Spinal cord (tissue), 9 donors: ENCODE measurements at regions not wholly inside any gene's neighbourhood (a gene's known extent, or its start where the extent isn't known, plus 50 kb on each side); places are given as distances from the start of the nearest gene placed in this dataset.
A peak's percentile ranks its signal among the peaks of the same experiment; 100 is the strongest.

ENCODE experiments used
- DNase-seq, 6 donors: peaks; one replicate each; pipeline versions ENCODE4 v3.0.0 to v3.0.0-alpha.2; 2013 to 2015; ENCODE audit warnings: low spot score in 6 of 6, low read depth in 4 of 6
- H3K27ac ChIP-seq: one replicate; pipeline ENCODE4 v1.5.1; 2013; ENCODE audit warnings: low read depth, low read length, control low read depth
- H3K27me3 ChIP-seq: one replicate; pipeline ENCODE4 v1.6.1; 2013; ENCODE audit warnings: low read length; ENCODE audit not compliant: control insufficient read depth, insufficient read depth
- H3K36me3 ChIP-seq: one replicate; pipeline ENCODE4 v1.6.1; 2013; ENCODE audit warnings: low read length; ENCODE audit not compliant: control insufficient read depth, insufficient read depth
- H3K4me1 ChIP-seq: one replicate; pipeline ENCODE4 v1.6.1; 2013; ENCODE audit warnings: low read length; ENCODE audit not compliant: control insufficient read depth, insufficient read depth
- H3K4me3 ChIP-seq: one replicate; pipeline ENCODE4 v1.5.1; 2013; ENCODE audit warnings: low read depth, low read length, control low read depth
- H3K9me3 ChIP-seq: one replicate; pipeline ENCODE4 v1.6.1; 2013; ENCODE audit warnings: low read length; ENCODE audit not compliant: control insufficient read depth, insufficient read depth
- whole genome bisulfite sequencing: methylation state at CpG from one replicate; pipeline ENCODE4 v1.1.5; 2013; ENCODE audit warnings: missing lambda C conversion rate; ENCODE audit not compliant: insufficient coverage; 5-methylcytosine and 5-hydroxymethylcytosine counted together
- donor health status: healthy.

DNA sequence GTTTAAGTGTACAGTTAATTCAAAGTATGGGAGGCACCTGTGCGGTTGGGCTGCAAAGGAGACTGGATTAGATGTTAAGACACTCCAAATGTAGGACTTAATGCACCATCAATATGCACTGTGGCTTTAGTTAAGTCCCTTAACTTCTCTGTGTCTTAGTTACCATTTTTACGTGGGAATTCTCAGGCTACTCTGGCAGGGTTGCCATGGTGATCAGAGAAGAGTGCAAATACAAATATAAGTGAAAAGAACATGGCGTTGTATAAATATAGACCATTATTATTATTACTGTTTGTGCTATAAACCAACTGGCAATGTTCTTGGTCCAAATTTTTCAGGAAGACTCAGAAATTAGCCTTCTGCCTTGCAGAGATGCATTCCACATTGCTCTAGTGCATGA is 595.6 kb downstream of the NPHP4 start:
- no peak overlapping the region for H3K27ac ChIP-seq
- no peaks in the 10 kb centered on the region for H3K4me1 ChIP-seq
- WGBS = no CpG with 5 or more reads among the region's 3 CpGs
- no peak overlapping the region for H3K4me3 ChIP-seq
- no peaks in the 10 kb centered on the region for H3K9me3 ChIP-seq
- DNase-seq = peak in 2 of 6 donors; percentile 20 to 68
- H3K36me3 ChIP-seq = no peaks in the 10 kb centered on the region
- no peaks in the 10 kb centered on the region for H3K27me3 ChIP-seq

DNA sequence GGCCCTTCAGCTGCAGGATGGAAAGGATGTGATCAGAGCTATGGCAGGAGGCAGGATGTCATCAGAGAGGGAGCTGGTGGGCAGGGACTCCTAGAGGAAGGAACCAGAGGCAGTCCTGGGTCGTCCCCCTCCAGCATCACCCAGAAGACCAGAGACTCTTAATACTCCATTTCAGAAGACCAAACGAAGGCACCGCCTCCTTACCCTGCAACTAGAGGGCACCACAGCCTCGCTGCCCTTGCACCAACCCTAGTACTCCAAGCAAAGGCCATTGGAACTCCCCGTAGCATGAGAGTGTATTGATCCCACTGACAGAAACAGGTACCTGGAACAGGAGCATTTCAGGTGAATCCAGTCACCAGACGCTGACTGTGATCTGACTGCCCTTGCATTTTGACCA is 598.1 kb downstream of the NPHP4 start:
- H3K4me3 ChIP-seq = no peak overlapping the region
- no peak overlapping the region for H3K27ac ChIP-seq
- 77% methylated on average over 6 of the region's 6 CpGs for WGBS
- H3K36me3 ChIP-seq = no peaks in the 10 kb centered on the region
- H3K9me3 ChIP-seq = no peaks in the 10 kb centered on the region
- no peaks in the 10 kb centered on the region for H3K27me3 ChIP-seq
- peaks cover 4% of the 10 kb centered on the region for H3K4me1 ChIP-seq
- no peak for DNase-seq

DNA sequence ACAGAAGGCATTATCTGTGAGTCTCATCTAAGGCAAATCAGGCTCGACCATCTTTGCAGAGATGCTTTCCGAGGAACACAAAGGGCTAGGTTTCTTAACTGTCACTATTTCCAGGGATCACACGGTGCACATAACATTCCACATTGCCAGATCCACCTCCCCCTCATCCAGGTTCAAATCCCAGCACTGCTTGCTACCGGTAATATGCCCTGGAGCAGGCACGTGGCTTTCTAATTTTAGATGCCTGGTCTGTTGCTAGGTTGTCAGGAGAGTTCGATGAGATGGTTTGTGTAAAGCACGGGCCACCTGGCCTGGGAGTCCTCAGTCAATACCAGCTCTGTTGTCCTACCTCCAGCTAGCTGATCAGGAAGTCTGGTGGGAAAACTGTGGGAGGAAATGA is 598.6 kb downstream of the NPHP4 start:
- Histone ChIP-seq H3K4me3 (no peak overlapping the region), H3K27ac (no peak overlapping the region), H3K36me3 (no peaks in the 10 kb centered on the region), H3K9me3 (no peaks in the 10 kb centered on the region), H3K27me3 (no peaks in the 10 kb centered on the region), H3K4me1 (peaks cover 5% of the 10 kb centered on the region)
- DNase-seq = no peak
- 64% methylated on average over 6 of the region's 7 CpGs for WGBS

DNA sequence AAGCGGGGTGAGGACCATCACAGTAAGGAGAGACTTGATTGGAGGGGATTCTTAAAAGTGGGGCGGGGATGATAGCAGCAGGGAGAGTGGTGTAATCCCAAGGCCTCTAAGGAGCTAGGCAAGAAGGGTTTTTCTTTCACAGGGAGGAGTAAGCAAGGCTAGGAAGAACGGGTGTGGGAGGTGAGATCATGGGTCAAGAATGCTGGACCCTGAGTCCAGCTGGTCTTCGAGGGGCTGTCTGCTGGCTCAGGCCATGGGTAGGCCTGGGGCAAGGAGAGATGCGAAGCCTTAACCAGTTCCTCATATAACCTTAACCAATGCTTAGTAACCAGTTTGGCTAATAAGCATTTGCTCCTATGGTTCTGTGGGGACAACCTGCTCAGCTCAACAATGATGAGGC is 599.1 kb downstream of the NPHP4 start:
- no peaks in the 10 kb centered on the region for H3K9me3 ChIP-seq
- no peak overlapping the region for H3K27ac ChIP-seq
- H3K36me3 ChIP-seq = no peaks in the 10 kb centered on the region
- no peak for DNase-seq
- no peak overlapping the region for H3K4me3 ChIP-seq
- no peaks in the 10 kb centered on the region for H3K27me3 ChIP-seq
- H3K4me1 ChIP-seq = peaks cover 5% of the 10 kb centered on the region
- WGBS = 81% methylated on average over 3 of the region's 5 CpGs

- no peaks in the 10 kb centered on the region for H3K36me3 ChIP-seq
- no peak for DNase-seq
- H3K4me1 ChIP-seq = peaks cover 5% of the 10 kb centered on the region
- H3K27me3 ChIP-seq = no peaks in the 10 kb centered on the region
- no peak overlapping the region for H3K4me3 ChIP-seq
- no peak overlapping the region for H3K27ac ChIP-seq
- H3K9me3 ChIP-seq = no peaks in the 10 kb centered on the region
- 89% methylated on average over 9 of the region's 12 CpGs for WGBS
Observed at GRCh38 chr1:5391725-5392124, 600.5 kb downstream of the NPHP4 start.

DNA sequence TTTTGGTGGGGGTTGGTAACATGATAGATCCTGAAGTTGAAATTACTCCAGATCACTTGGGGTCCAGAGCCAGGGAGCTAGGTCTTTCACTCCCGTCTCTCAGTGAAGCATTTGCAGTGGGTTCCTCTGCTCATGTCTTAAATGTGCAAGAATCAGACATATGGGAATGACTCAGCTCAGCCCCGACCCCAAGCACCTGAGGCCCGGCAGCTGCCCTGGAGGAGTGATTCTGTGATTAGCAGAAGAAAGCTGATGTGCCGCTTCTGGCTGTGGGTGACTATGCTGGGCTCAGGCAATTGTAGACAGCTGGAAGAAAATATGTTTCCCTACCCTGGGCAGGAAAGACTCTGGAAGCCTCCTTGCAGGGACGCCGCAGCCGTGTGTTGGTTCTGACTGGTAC is 601.7 kb downstream of the NPHP4 start:
- 44% methylated on average over 3 of the region's 7 CpGs for WGBS
- no peak overlapping the region for H3K27ac ChIP-seq
- peak in 1 of 6 donors; percentile 33 for DNase-seq
- no peaks in the 10 kb centered on the region for H3K27me3 ChIP-seq
- H3K4me3 ChIP-seq = no peak overlapping the region
- H3K4me1 ChIP-seq = peaks cover 14% of the 10 kb centered on the region
- no peaks in the 10 kb centered on the region for H3K9me3 ChIP-seq
- no peaks in the 10 kb centered on the region for H3K36me3 ChIP-seq

DNA sequence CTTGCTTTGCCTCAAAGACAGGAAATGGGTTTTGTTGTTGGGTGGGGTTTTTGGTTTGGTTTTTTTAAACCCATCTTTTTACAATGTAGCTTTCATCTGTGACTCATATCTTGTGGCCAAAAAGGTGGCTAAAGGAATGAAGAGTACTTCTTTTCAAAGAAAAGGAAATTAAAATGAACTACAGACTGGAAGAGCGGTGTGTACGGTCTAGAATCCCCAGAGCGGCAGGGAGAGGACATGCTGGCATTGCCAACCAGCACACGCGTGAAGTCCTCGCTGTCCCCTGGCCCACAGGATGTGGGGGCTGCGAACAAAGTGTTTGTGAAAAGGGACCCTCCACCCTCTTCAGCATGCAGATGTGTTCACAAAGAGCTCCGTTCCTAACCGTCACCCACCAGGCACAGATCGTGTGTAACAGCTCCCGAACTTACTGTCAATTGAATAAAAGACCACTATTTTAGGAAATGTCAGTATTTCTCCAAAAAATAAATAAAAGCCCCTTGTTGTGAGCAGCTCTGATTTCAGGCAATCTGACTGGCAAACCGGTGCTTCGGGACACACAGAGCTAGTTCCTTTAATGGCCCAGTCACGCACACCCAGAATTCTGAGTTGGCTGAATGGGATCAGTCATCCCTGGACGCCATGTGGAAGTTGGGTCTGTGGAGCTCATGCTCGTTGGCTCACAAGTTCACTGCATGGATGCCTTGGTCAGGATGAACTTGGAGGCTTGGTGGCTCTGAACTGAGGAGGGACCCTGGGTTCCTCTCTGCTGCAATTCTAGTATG is 602.9 kb downstream of the NPHP4 start:
- H3K4me3 ChIP-seq = no peak overlapping the region
- no peak for DNase-seq
- no peaks in the 10 kb centered on the region for H3K36me3 ChIP-seq
- WGBS = 69% methylated on average over 10 of the region's 16 CpGs
- no peak overlapping the region for H3K27ac ChIP-seq
- H3K27me3 ChIP-seq = no peaks in the 10 kb centered on the region
- H3K9me3 ChIP-seq = no peaks in the 10 kb centered on the region
- peaks cover 23% of the 10 kb centered on the region for H3K4me1 ChIP-seq

DNA sequence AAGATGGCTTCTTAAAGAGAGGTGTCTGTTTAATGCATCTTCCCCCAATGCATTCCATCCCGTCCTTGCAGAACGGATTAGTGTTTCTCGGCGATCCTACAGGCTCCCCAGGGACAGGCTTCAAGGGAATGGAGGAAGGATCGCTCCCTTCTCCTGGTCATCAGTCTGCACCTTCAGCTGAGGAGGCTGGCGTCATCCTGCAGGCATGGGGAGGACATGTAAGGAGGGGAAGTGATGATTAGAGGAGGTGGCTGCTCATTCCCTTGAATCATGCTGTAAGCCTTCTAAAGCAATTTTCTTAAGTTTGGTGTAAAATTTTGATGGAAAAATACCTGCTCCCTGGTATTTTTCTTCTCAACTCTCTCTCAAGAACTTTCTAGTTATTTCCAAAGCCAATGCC is 603.6 kb downstream of the NPHP4 start:
- DNase-seq = peak in 1 of 6 donors; percentile 22
- H3K27ac ChIP-seq = no peak overlapping the region
- H3K4me1 ChIP-seq = peaks cover 23% of the 10 kb centered on the region
- no peaks in the 10 kb centered on the region for H3K36me3 ChIP-seq
- WGBS = 23% methylated on average over 3 of the region's 6 CpGs
- H3K4me3 ChIP-seq = no peak overlapping the region
- no peaks in the 10 kb centered on the region for H3K9me3 ChIP-seq
- no peaks in the 10 kb centered on the region for H3K27me3 ChIP-seq

GRCh38 chr1:5386371-5386770 is 605.9 kb downstream of the NPHP4 start:
- WGBS = 40% methylated on average over 1 of the region's 3 CpGs
- Histone ChIP-seq H3K36me3 (no peaks in the 10 kb centered on the region), H3K4me3 (no peak overlapping the region), H3K27me3 (no peaks in the 10 kb centered on the region), H3K27ac (no peak overlapping the region), H3K4me1 (peaks cover 31% of the 10 kb centered on the region), H3K9me3 (no peaks in the 10 kb centered on the region)
- DNase-seq = no peak

DNA sequence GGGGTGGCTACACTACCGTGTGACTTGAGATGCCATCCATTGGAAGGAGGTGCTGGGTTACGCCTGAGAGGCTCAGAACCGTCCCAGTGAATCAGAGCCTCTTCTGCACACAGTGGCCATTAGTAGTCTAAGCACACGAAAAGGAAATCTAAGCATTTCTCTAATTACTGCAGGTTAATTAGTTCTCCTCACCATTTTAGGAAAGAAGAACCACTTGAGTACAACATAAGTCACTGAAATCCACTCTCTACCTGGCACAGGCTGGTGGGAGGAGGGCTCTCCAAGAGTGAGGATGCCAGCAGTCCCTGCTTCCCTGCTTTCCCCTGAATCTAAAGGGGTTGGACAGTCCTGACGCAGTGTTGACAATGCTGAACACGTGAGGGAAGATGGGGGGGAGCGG is 606.3 kb downstream of the NPHP4 start:
- no peak overlapping the region for H3K27ac ChIP-seq
- WGBS = 61% methylated on average over 3 of the region's 7 CpGs
- H3K27me3 ChIP-seq = no peaks in the 10 kb centered on the region
- no peaks in the 10 kb centered on the region for H3K9me3 ChIP-seq
- peaks cover 31% of the 10 kb centered on the region for H3K4me1 ChIP-seq
- no peak overlapping the region for H3K4me3 ChIP-seq
- no peaks in the 10 kb centered on the region for H3K36me3 ChIP-seq
- DNase-seq = peak in 1 of 6 donors; percentile 75
